Activated naive CD4-positive, alpha-beta T cell treated with Interleukin-2 at 50 U/mL for 16 hours (primary cell): ENCODE measurements at regions not wholly inside any gene's neighbourhood (a gene's known extent, or its start where the extent isn't known, plus 50 kb on each side); places are given as distances from the start of the nearest gene placed in this dataset.
"Not testable (repeated sequence)": the region's sequence is repeated elsewhere in the genome, so short reads cannot be mapped to it uniquely, and the experiment has no call there.

Experiments
- DNase-seq: peaks from one replicate; pipeline ENCODE4 v3.0.0-alpha.2; 2020

GRCh38 chr18:51337406-51337805, 139.9 kb upstream of the MEX3C start:
- no peak for DNase-seq

- DNase-seq: no peak
Observed at GRCh38 chr18:51339856-51340255, 142.4 kb upstream of the MEX3C start.

- DNase-seq: no peak
Observed at GRCh38 chr18:51340332-51340731, 142.9 kb upstream of the MEX3C start.

GRCh38 chr18:51342815-51343214, 145.3 kb upstream of the MEX3C start:
- DNase-seq: peak; percentile 2

- no peak for DNase-seq
Observed at GRCh38 chr18:51345848-51346391, 148.4 kb upstream of the MEX3C start.

- no peak for DNase-seq
Observed at GRCh38 chr18:51346404-51346803, 148.9 kb upstream of the MEX3C start.

GRCh38 chr18:51350081-51350480, 152.6 kb upstream of the MEX3C start:
- DNase-seq: no peak

- DNase-seq: no peak
Observed at GRCh38 chr18:51355841-51356240, 158.4 kb upstream of the MEX3C start.

- DNase-seq: not testable (repeated sequence)
Observed at GRCh38 chr18:51360301-51360700, 162.8 kb upstream of the MEX3C start.

- DNase-seq: no peak
Observed at GRCh38 chr18:51361130-51361860, 163.8 kb upstream of the MEX3C start.

GRCh38 chr18:51363384-51363783, 165.9 kb upstream of the MEX3C start:
- DNase-seq: no peak

- no peak for DNase-seq
Observed at GRCh38 chr18:51370996-51371395, 173.5 kb upstream of the MEX3C start.

GRCh38 chr18:51371929-51372328, 174.4 kb upstream of the MEX3C start:
- DNase-seq: no peak

- DNase-seq: no peak
Observed at GRCh38 chr18:51382081-51382480, 184.6 kb upstream of the MEX3C start.

GRCh38 chr18:51383116-51383515, 185.6 kb upstream of the MEX3C start:
- no peak for DNase-seq

GRCh38 chr18:51383711-51384110, 186.2 kb upstream of the MEX3C start:
- no peak for DNase-seq

- no peak for DNase-seq
Observed at GRCh38 chr18:51385270-51385669, 187.8 kb upstream of the MEX3C start.

- DNase-seq: no peak
Observed at GRCh38 chr18:51390702-51391101, 193.2 kb upstream of the MEX3C start.

- DNase-seq: no peak
Observed at GRCh38 chr18:51391215-51391614, 193.7 kb upstream of the MEX3C start.

GRCh38 chr18:51391731-51392130, 194.2 kb upstream of the MEX3C start:
- DNase-seq: no peak

GRCh38 chr18:51397347-51397962, 200.0 kb upstream of the MEX3C start:
- no peak for DNase-seq

- DNase-seq: no peak
Observed at GRCh38 chr18:51398104-51398503, 200.6 kb upstream of the MEX3C start.

GRCh38 chr18:51399491-51400122, 202.1 kb upstream of the MEX3C start:
- no peak for DNase-seq

- DNase-seq: no peak
Observed at GRCh38 chr18:51400721-51401120, 203.2 kb upstream of the MEX3C start.
